ENCODE measurements at regions not wholly inside any gene's neighbourhood (a gene's known extent, or its start where the extent isn't known, plus 50 kb on each side); places are given as distances from the start of the nearest gene placed in this dataset.
A peak's percentile ranks its signal among the peaks of the same experiment; 100 is the strongest.

DNA sequence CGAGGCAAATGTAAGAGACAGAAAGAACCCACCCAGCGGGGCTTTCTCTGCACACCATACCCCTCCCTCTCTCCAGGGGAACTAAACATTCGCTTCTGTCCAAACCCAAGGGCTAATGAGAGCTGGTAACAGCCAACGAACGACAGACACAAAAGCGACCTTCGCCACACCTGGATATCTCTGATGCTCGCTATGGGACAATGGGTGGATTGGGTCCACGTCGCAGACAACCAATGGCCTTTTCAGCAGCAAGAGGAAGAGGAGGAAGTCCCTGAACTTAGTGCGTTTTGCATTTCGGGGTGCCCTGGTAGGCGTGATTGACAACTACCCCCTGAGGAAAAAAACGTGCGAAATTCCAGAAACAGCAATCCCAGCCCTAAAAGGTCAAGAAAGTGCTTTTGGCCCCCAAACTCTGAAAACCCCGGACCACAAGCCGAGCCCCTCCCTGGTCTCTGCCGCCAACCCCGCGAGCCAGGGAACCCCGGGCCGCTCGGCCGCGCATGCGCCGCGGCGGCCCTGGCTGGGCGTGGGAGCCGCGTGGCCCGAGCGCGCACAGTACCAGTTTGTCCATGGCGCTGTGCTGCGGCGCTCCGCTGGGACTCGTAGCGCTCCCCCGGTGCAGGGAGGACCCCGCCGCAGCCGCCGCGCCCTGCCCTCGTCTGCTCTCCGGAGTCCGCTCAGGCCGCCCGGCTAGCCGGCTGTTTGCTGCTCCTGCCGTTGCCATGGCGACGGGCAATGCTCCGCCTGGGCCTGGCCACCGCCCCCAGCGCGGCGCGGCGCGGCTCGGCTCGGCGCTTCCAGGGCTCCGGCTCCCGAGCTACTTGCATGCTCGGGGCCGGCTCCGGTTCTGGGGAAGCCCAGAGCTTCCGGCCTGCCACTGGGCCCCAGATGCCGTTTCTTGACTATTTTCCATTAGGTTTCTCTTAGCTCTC, 66.9 kb upstream of the DNAH5 start:
- Histone ChIP-seq H3K36me3 (ENCODE audit: control insufficient read depth in 2 of 2, insufficient read depth in 2 of 2, low read length in 1 of 2) (no peaks in the 10 kb centered on the region), H3K4me1 (ENCODE audit: control insufficient read depth in 2 of 2, insufficient read depth in 2 of 2, low read length in 2 of 2) (peaks cover 2 to 5% of the 10 kb centered on the region in 2 donors), H3K9me3 (ENCODE audit: control insufficient read depth in 2 of 2, insufficient read depth in 1 of 2, low read length in 1 of 2) (no peaks in the 10 kb centered on the region), H3K27me3 (ENCODE audit: control insufficient read depth in 2 of 2, insufficient read depth in 1 of 2, low read length in 1 of 2) (peaks cover 15 to 43% of the 10 kb centered on the region in 2 donors), H3K4me3 (ENCODE audit: low read length in 2 of 2) (peak overlapping the region; percentile 34 to 50), H3K27ac (ENCODE audit: low read depth in 1 of 2, low read length in 1 of 2) (no peak overlapping the region)
- DNase-seq (ENCODE audit: low read depth in 6 of 9, low spot score in 9 of 9), result peak in 7 of 9 donors; percentile 6 to 65 (median 43)
- 1% methylated on average over 74 of the region's 74 CpGs for WGBS

DNA sequence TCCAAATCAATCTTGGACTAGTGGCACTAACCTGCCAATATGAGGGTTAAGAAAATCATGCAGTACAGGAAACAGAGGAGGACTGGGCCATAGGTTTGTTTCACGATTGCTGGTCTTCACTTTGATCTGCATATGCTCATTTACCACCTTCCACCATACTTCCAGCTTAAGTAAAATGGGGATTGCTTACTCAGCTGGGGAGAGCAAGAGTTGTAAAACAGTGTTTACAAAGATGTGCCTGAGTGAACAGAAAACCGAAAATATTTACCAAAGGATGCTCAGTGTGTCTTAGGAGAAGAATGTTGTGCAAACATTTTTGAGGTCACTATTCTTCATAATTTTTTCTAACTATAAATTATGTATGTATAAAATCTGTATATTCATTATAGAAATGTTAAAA, 65.1 kb upstream of the DNAH5 start:
- 90% methylated on average over 2 of the region's 2 CpGs for WGBS
- Histone ChIP-seq H3K4me1 (ENCODE audit: control insufficient read depth in 2 of 2, insufficient read depth in 2 of 2, low read length in 2 of 2) (peaks cover 2 to 5% of the 10 kb centered on the region in 2 donors), H3K27me3 (ENCODE audit: control insufficient read depth in 2 of 2, insufficient read depth in 1 of 2, low read length in 1 of 2) (peaks cover 15 to 45% of the 10 kb centered on the region in 2 donors), H3K9me3 (ENCODE audit: control insufficient read depth in 2 of 2, insufficient read depth in 1 of 2, low read length in 1 of 2) (no peaks in the 10 kb centered on the region), H3K36me3 (ENCODE audit: control insufficient read depth in 2 of 2, insufficient read depth in 2 of 2, low read length in 1 of 2) (no peaks in the 10 kb centered on the region), H3K4me3 (ENCODE audit: low read length in 2 of 2) (no peak overlapping the region), H3K27ac (ENCODE audit: low read depth in 1 of 2, low read length in 1 of 2) (no peak overlapping the region)
- DNase-seq (ENCODE audit: low read depth in 6 of 9, low spot score in 9 of 9), result no peak

DNA sequence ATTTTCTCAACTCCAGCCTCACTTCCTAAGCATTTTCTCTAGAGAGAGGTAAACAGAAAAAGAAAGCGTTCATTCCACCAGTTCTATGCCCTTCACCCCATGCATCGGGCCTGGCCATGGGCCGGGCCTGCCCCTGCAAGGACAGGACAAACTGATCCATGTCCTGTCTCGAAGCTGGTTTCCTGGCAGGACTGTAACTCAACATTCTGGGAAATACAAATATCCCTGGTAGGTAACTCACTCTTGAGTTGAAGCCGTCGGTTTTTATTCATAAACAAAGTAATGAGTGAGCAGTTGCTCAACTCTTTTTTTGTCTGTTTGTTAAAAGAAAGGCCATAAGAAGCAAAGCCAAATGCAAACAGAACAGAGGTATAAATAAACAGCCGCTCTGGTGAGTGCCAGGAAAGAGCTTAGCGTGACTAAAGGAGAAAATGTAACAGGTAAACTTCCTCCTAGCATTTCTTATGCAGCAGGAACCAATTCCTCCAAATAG, 64.4 kb upstream of the DNAH5 start:
- Histone ChIP-seq H3K9me3 (ENCODE audit: control insufficient read depth in 2 of 2, insufficient read depth in 1 of 2, low read length in 1 of 2) (no peaks in the 10 kb centered on the region), H3K36me3 (ENCODE audit: control insufficient read depth in 2 of 2, insufficient read depth in 2 of 2, low read length in 1 of 2) (no peaks in the 10 kb centered on the region), H3K27me3 (ENCODE audit: control insufficient read depth in 2 of 2, insufficient read depth in 1 of 2, low read length in 1 of 2) (peaks cover 11 to 43% of the 10 kb centered on the region in 2 donors), H3K27ac (ENCODE audit: low read depth in 1 of 2, low read length in 1 of 2) (no peak overlapping the region), H3K4me1 (ENCODE audit: control insufficient read depth in 2 of 2, insufficient read depth in 2 of 2, low read length in 2 of 2) (peaks cover 2 to 5% of the 10 kb centered on the region in 2 donors), H3K4me3 (ENCODE audit: low read length in 2 of 2) (no peak overlapping the region)
- no peak for DNase-seq (ENCODE audit: low read depth in 6 of 9, low spot score in 9 of 9)
- WGBS, result 86% methylated on average over 8 of the region's 8 CpGs

DNA sequence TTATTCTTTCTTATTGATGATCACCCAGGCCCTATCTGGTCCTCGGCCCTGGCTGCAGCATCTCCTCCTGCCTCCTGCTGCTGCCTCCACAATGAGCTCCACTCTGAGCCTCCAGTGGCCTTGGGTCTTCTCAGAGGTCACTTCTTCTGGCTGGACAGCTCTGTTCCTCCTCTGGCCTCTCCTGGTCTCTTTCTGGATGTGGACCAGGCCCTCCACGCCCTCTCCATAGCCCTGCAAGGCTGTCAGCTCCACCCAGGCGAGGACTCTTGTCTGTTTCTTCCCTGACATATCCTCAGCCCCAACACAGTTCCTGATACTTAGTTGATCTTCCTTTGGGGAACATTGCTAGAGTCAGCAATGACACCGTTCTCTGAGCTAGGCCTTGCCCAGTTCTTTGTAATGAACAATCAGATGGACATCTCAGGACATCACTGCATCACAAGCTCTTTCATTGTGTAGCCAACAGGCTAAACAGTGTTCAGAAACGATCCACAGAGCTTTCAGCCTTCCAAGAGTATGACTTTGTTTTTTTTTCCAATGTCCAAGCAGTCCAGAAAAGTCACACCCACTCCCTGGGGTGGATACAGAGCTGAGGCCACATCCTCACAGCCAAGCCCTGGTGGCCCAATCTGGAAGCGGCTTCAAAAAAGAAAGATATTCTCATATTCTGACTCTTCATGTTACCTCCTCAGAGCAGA, 62.5 kb upstream of the DNAH5 start:
- H3K27ac ChIP-seq (ENCODE audit: low read depth in 1 of 2, low read length in 1 of 2), result no peak overlapping the region
- no peak for DNase-seq (ENCODE audit: low read depth in 6 of 9, low spot score in 9 of 9)
- 76% methylated on average over 6 of the region's 6 CpGs for WGBS

DNA sequence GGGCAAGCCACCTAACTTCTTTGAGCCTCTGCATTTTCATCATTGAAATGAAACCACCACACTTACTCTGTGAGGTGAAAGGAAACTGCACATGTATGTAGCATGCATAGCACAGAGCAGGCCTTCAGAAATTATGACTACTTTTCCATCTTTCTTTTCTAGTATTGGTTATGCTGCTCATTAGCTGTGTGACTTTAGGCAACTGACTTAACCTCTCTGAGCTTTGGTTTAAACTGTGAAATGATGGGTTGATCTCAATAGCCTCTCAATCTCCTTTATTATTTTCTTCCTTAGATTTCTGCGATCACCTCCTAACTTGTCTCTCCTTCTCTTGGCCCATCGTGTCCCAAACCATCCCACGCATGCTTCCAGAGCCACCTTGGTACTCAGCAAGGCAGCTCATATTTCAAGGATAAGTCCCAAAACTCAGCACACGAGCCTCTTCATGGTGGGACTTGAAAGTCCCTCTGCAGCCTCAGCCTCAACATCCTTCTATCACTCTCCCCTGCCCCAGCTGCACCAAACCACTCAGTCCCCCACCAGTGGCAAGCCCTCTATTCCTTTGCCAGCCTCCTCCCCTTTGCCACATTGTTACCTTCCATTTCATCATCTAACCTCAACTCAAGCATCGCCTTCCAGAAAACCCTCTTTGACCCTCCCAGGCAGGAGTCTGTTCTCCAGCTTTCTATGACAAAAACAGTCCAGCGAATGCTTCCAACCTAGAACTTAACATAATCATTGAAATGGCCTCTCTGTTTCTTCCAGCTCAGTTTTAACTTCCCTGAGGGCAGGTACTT, 60.3 kb upstream of the DNAH5 start:
- WGBS, result 91% methylated on average over 6 of the region's 6 CpGs
- Histone ChIP-seq H3K9me3 (ENCODE audit: control insufficient read depth in 2 of 2, insufficient read depth in 1 of 2, low read length in 1 of 2) (peaks cover 0 to 4% of the 10 kb centered on the region in 2 donors), H3K27me3 (ENCODE audit: control insufficient read depth in 2 of 2, insufficient read depth in 1 of 2, low read length in 1 of 2) (peaks cover 0 to 13% of the 10 kb centered on the region in 2 donors), H3K4me3 (ENCODE audit: low read length in 2 of 2) (no peak overlapping the region), H3K27ac (ENCODE audit: low read depth in 1 of 2, low read length in 1 of 2) (no peak overlapping the region), H3K36me3 (ENCODE audit: control insufficient read depth in 2 of 2, insufficient read depth in 2 of 2, low read length in 1 of 2) (no peaks in the 10 kb centered on the region), H3K4me1 (ENCODE audit: control insufficient read depth in 2 of 2, insufficient read depth in 2 of 2, low read length in 2 of 2) (no peaks in the 10 kb centered on the region)
- no peak for DNase-seq (ENCODE audit: low read depth in 6 of 9, low spot score in 9 of 9)

More for the DNA sequence above, 62.5 kb upstream of the DNAH5 start:
- peaks cover 9 to 29% of the 10 kb centered on the region in 2 donors for H3K27me3 ChIP-seq (ENCODE audit: control insufficient read depth in 2 of 2, insufficient read depth in 1 of 2, low read length in 1 of 2)
- H3K9me3 ChIP-seq (ENCODE audit: control insufficient read depth in 2 of 2, insufficient read depth in 1 of 2, low read length in 1 of 2), result peaks cover 0 to 4% of the 10 kb centered on the region in 2 donors
- H3K4me1 ChIP-seq (ENCODE audit: control insufficient read depth in 2 of 2, insufficient read depth in 2 of 2, low read length in 2 of 2), result peaks cover 2 to 5% of the 10 kb centered on the region in 2 donors
- H3K36me3 ChIP-seq (ENCODE audit: control insufficient read depth in 2 of 2, insufficient read depth in 2 of 2, low read length in 1 of 2), result no peaks in the 10 kb centered on the region
- H3K4me3 ChIP-seq (ENCODE audit: low read length in 2 of 2), result no peak overlapping the region

DNA sequence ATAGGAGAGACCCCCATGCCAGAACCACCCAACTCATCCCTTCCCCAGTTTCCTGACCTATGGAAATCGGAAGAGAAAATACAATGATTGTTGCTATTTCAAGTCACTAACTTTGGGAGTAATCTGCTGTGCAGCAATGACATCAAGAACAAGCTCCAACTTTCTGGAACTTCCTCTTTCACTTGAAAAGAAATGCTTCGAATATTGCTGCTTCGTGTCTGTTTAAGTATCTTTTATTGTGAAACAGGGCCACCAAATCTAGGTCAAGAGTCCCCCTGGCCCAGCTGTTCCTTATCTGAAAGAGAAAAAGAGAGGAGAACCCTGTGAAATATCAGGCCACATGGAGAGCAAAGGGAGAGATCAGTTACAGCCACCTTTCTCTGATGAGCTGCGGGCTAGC, 59.4 kb upstream of the DNAH5 start:
- peaks cover 0 to 7% of the 10 kb centered on the region in 2 donors for H3K27me3 ChIP-seq (ENCODE audit: control insufficient read depth in 2 of 2, insufficient read depth in 1 of 2, low read length in 1 of 2)
- H3K4me1 ChIP-seq (ENCODE audit: control insufficient read depth in 2 of 2, insufficient read depth in 2 of 2, low read length in 2 of 2), result no peaks in the 10 kb centered on the region
- H3K27ac ChIP-seq (ENCODE audit: low read depth in 1 of 2, low read length in 1 of 2), result no peak overlapping the region
- 89% methylated on average over 4 of the region's 4 CpGs for WGBS
- H3K9me3 ChIP-seq (ENCODE audit: control insufficient read depth in 2 of 2, insufficient read depth in 1 of 2, low read length in 1 of 2), result peaks cover 0 to 4% of the 10 kb centered on the region in 2 donors
- DNase-seq (ENCODE audit: low read depth in 6 of 9, low spot score in 9 of 9), result no peak
- no peak overlapping the region for H3K4me3 ChIP-seq (ENCODE audit: low read length in 2 of 2)
- no peaks in the 10 kb centered on the region for H3K36me3 ChIP-seq (ENCODE audit: control insufficient read depth in 2 of 2, insufficient read depth in 2 of 2, low read length in 1 of 2)

DNA sequence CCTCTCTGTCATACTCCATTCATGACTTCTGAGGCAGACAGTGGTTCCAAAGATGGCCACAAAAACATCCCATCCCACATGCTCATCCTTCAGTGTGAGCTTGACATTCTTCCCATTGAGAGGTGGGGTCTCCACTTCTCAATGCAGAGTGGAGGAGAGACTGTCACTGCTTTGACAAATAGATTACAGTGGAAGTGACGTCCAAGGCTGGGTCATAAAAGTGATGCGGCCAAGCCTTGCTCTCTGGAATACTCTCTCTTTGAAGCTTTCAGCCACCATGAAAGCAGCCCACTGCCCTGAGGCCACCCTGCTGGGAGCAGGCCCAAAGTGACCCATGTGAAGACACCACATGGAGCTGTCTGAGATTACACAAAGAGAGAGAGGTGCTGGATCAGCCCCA, 59.0 kb upstream of the DNAH5 start:
- DNase-seq (ENCODE audit: low read depth in 6 of 9, low spot score in 9 of 9), result no peak
- no peaks in the 10 kb centered on the region for H3K4me1 ChIP-seq (ENCODE audit: control insufficient read depth in 2 of 2, insufficient read depth in 2 of 2, low read length in 2 of 2)
- peaks cover 0 to 4% of the 10 kb centered on the region in 2 donors for H3K27me3 ChIP-seq (ENCODE audit: control insufficient read depth in 2 of 2, insufficient read depth in 1 of 2, low read length in 1 of 2)
- peaks cover 0 to 4% of the 10 kb centered on the region in 2 donors for H3K9me3 ChIP-seq (ENCODE audit: control insufficient read depth in 2 of 2, insufficient read depth in 1 of 2, low read length in 1 of 2)
- no peaks in the 10 kb centered on the region for H3K36me3 ChIP-seq (ENCODE audit: control insufficient read depth in 2 of 2, insufficient read depth in 2 of 2, low read length in 1 of 2)
- no peak overlapping the region for H3K4me3 ChIP-seq (ENCODE audit: low read length in 2 of 2)
- WGBS, result 97% methylated on average over 2 of the region's 2 CpGs
- H3K27ac ChIP-seq (ENCODE audit: low read depth in 1 of 2, low read length in 1 of 2), result no peak overlapping the region

DNA sequence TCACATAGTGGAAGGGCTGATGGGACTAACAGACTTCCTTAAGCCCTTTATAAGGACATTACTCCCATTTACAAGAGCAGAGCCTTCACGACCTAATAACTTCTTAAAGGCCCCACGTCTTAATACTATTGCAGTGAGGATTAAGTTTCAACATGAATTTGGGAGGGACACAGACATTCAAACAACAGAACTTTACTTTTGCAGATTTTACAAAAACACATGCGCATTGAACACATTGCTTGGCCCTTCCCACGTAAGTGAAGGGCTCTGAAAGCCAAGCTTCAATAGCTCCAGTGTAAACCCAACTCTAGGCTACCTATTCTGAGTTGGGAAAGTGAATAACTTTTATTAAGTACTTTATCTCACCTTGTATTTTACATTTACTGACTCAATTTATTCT, 53.8 kb upstream of the DNAH5 start:
- H3K4me3 ChIP-seq (ENCODE audit: low read length in 2 of 2), result no peak overlapping the region
- 77% methylated on average over 4 of the region's 4 CpGs for WGBS
- no peaks in the 10 kb centered on the region for H3K36me3 ChIP-seq (ENCODE audit: control insufficient read depth in 2 of 2, insufficient read depth in 2 of 2, low read length in 1 of 2)
- no peak for DNase-seq (ENCODE audit: low read depth in 6 of 9, low spot score in 9 of 9)
- H3K4me1 ChIP-seq (ENCODE audit: control insufficient read depth in 2 of 2, insufficient read depth in 2 of 2, low read length in 2 of 2), result no peaks in the 10 kb centered on the region
- no peak overlapping the region for H3K27ac ChIP-seq (ENCODE audit: low read depth in 1 of 2, low read length in 1 of 2)
- peaks cover 0 to 3% of the 10 kb centered on the region in 2 donors for H3K27me3 ChIP-seq (ENCODE audit: control insufficient read depth in 2 of 2, insufficient read depth in 1 of 2, low read length in 1 of 2)
- H3K9me3 ChIP-seq (ENCODE audit: control insufficient read depth in 2 of 2, insufficient read depth in 1 of 2, low read length in 1 of 2), result no peaks in the 10 kb centered on the region

All from thymus (tissue), 11 donors.